Panc1 (cell line): ENCODE measurements at regions not wholly inside any gene's neighbourhood (a gene's known extent, or its start where the extent isn't known, plus 50 kb on each side); places are given as distances from the start of the nearest gene placed in this dataset.

ENCODE experiments used
- ATAC-seq: fragments of 200-7000 bp; cut with Tn5 transposase; 2 replicates; pipeline ENCODE4 v1.9.1; 2020; ENCODE audit warnings: mild to moderate bottlenecking, moderate library complexity
- BruUV-seq: library from RNA; stranded (reverse); fragments of 400-500 nt; replicated peaks from 2 replicates; lab custom pipeline; 2021; lab: Mats Ljungman, UMichigan
- CTCF ChIA-PET: fragments of 300-600 bp; sonication (Branson Sonifier 250); formaldehyde crosslinking; loops from one replicate; lab custom pipeline; 2022; ENCODE audit warnings: antibody characterized with exemption; lab: Charles Lee
- POLR2A ChIA-PET: fragments of 300-600 bp; sonication (Branson Sonifier 250); formaldehyde crosslinking; loops from one replicate; lab custom pipeline; 2022; ENCODE audit warnings: antibody characterized with exemption; lab: Charles Lee
- DNase-seq: peaks from one replicate; pipeline ENCODE4 v3.0.0-alpha.2; 2010; ENCODE audit warnings: low read depth, low spot score
- H3K27ac ChIP-seq: 2 replicates; pipeline ENCODE4 v1.5.1; 2011; ENCODE audit warnings: mild to moderate bottlenecking, low read length, inconsistent platforms
- H3K27me3 ChIP-seq: fragments of 200-500 bp; sonication (Bioruptor generic); 2 replicates; pipeline ENCODE4 v1.6.0; 2014; ENCODE audit warnings: low read length, inconsistent platforms; ENCODE audit not compliant: control insufficient read depth, insufficient read depth
- H3K36me3 ChIP-seq: fragments of 200-500 bp; sonication (Bioruptor generic); 2 replicates; pipeline ENCODE4 v1.5.1; 2014; ENCODE audit warnings: inconsistent platforms, mild to moderate bottlenecking, low read length, moderate library complexity; ENCODE audit not compliant: control insufficient read depth, insufficient read depth
- H3K4me1 ChIP-seq: 2 replicates; pipeline ENCODE4 v1.5.1; 2011; ENCODE audit warnings: inconsistent platforms, mild to moderate bottlenecking, low read length, moderate library complexity; ENCODE audit not compliant: control insufficient read depth, insufficient read depth
- H3K4me3 ChIP-seq, 2 experiments: 2 replicates each; pipeline ENCODE4 v1.5.1; 2011 to 2012; ENCODE audit warnings: low read depth in 2 of 2, low read length in 2 of 2, mild to moderate bottlenecking in 2 of 2, inconsistent platforms in 1 of 2, moderate library complexity in 1 of 2
- H3K9me3 ChIP-seq: fragments of 200-500 bp; sonication (Bioruptor generic); 2 replicates; pipeline ENCODE4 v1.5.1; 2014; ENCODE audit warnings: low read depth, mild to moderate bottlenecking, inconsistent platforms, low read length, moderate library complexity; ENCODE audit not compliant: control insufficient read depth, insufficient read depth
- POLR2AphosphoS5 ChIP-seq: IDR thresholded peaks from 2 replicates; pipeline ENCODE4 v1.6.1; 2012; ENCODE audit warnings: mild to moderate bottlenecking, low read depth, low read length, moderate library complexity
- SIN3A ChIP-seq: IDR thresholded peaks from 2 replicates; pipeline ENCODE4 v1.6.1; 2012; ENCODE audit warnings: low read depth, mild to moderate bottlenecking, low read length, moderate library complexity, borderline replicate concordance; ENCODE audit not compliant: insufficient read depth
- TCF7L2 ChIP-seq: IDR thresholded peaks from 2 replicates; pipeline ENCODE4 v1.6.1; 2011; ENCODE audit warnings: mild to moderate bottlenecking, low read depth, low read length, inconsistent platforms
- in situ Hi-C: cut with HindIII; loops from 2 replicates; pipeline ENCODE4 v1.10.0; 2016; ENCODE audit warnings: low sequenced_read_pairs, low pct_unique_long_range_greater_than_20kb
- intact Hi-C: fragments of 100-400 bp; cut with micrococcal nuclease; formaldehyde crosslinking; loops from one replicate; pipeline ENCODE4 v1.10.0; 2022; ENCODE audit not compliant: unreplicated experiment
- TF ChIP-seq, protein P1 (sequence below), 2 experiments: IDR thresholded peaks; 2 replicates each; pipeline ENCODE4 v1.6.1; 2011 to 2012; ENCODE audit warnings: low read depth in 2 of 2, control low read depth in 1 of 2, low read length in 1 of 2, mild to moderate bottlenecking in 1 of 2, moderate library complexity in 1 of 2; ENCODE audit not compliant: insufficient read depth in 1 of 2
- TF ChIP-seq, protein P2 (sequence below): fragments of 450-650 bp; IDR thresholded peaks from 2 replicates; pipeline ENCODE4 v1.5.1; 2017; ENCODE audit warnings: mild to moderate bottlenecking

DNA sequence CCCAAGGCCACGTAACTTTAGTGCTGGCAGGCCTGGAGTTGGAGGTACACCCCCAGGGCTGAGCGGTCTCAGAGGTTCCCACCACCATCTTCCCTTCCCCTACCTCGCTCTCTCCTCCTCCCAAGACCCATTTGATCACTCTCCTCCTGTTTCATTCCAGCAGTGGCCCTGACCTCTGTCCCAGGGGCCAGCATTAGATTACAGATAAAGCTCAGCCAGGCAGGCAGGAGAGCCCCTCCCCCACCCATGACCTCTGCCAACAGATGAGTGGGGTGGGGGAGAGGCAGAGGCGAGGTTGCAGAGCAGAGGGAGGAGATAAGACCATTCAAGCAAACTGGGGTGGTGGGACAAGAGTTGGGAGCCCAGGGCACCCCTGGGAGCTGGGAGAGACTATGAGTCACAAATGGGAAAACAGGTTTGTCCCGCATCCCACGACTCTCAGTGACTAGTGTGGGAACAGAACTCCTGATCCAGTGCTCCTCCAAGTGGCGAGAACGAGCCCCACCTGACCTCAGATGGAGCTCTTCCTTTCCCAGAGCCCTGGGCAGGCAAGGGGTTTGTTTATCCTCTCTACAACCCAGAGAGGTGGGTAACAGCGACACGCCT lies 367.9 kb downstream of the MN1 start:
- H3K27ac ChIP-seq: no peak overlapping the region
- ChIA-PET POLR2A (no interaction called here), CTCF (no interaction called here)
- no peaks in the 10 kb centered on the region for H3K27me3 ChIP-seq
- H3K4me3 ChIP-seq: no peak overlapping the region
- in situ Hi-C loops (no loop called here), intact Hi-C loops (no loop called here)
- no peak for DNase-seq
- no peak for ATAC-seq
- no peaks in the 10 kb centered on the region for H3K36me3 ChIP-seq
- H3K9me3 ChIP-seq: no peaks in the 10 kb centered on the region
- TF ChIP-seq, protein P1, sequence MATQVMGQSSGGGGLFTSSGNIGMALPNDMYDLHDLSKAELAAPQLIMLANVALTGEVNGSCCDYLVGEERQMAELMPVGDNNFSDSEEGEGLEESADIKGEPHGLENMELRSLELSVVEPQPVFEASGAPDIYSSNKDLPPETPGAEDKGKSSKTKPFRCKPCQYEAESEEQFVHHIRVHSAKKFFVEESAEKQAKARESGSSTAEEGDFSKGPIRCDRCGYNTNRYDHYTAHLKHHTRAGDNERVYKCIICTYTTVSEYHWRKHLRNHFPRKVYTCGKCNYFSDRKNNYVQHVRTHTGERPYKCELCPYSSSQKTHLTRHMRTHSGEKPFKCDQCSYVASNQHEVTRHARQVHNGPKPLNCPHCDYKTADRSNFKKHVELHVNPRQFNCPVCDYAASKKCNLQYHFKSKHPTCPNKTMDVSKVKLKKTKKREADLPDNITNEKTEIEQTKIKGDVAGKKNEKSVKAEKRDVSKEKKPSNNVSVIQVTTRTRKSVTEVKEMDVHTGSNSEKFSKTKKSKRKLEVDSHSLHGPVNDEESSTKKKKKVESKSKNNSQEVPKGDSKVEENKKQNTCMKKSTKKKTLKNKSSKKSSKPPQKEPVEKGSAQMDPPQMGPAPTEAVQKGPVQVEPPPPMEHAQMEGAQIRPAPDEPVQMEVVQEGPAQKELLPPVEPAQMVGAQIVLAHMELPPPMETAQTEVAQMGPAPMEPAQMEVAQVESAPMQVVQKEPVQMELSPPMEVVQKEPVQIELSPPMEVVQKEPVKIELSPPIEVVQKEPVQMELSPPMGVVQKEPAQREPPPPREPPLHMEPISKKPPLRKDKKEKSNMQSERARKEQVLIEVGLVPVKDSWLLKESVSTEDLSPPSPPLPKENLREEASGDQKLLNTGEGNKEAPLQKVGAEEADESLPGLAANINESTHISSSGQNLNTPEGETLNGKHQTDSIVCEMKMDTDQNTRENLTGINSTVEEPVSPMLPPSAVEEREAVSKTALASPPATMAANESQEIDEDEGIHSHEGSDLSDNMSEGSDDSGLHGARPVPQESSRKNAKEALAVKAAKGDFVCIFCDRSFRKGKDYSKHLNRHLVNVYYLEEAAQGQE (IDR thresholded peaks at IDR 0.05; ENCODE audit: insufficient read depth in 1 of 2, low read depth in 2 of 2, low read length in 1 of 2): no peak
- TF ChIP-seq POLR2AphosphoS5 (no peak), TCF7L2 (no peak), SIN3A (no peak)
- TF ChIP-seq, protein P2, sequence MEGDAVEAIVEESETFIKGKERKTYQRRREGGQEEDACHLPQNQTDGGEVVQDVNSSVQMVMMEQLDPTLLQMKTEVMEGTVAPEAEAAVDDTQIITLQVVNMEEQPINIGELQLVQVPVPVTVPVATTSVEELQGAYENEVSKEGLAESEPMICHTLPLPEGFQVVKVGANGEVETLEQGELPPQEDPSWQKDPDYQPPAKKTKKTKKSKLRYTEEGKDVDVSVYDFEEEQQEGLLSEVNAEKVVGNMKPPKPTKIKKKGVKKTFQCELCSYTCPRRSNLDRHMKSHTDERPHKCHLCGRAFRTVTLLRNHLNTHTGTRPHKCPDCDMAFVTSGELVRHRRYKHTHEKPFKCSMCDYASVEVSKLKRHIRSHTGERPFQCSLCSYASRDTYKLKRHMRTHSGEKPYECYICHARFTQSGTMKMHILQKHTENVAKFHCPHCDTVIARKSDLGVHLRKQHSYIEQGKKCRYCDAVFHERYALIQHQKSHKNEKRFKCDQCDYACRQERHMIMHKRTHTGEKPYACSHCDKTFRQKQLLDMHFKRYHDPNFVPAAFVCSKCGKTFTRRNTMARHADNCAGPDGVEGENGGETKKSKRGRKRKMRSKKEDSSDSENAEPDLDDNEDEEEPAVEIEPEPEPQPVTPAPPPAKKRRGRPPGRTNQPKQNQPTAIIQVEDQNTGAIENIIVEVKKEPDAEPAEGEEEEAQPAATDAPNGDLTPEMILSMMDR: no peak
- no TSS peak for BruUV-seq
- H3K4me1 ChIP-seq: no peaks in the 10 kb centered on the region

DNA sequence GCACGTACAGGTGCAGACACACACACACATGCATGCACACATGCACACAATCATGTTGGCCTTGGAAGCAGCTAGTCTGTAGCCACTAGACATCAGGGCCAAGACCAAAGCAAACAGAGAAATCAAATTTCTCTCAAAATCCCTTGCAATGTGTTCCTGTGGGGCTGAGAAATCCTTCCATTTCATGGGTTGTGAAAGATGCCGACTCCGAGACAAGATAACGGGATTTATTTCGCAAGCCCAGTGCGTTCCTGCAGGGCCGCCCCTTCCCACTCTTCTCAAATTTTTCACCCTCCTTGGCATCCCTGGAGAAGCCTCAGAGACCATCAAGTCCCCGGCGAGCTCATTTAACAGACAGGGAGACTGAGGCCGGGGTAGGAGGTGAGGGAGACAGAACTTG lies 366.7 kb downstream of the MN1 start:
- POLR2A ChIA-PET: no interaction called here
- no peaks in the 10 kb centered on the region for H3K9me3 ChIP-seq
- intact Hi-C loops: no loop called here
- BruUV-seq: no TSS peak
- no peak for DNase-seq
- CTCF ChIA-PET: no interaction called here
- H3K27ac ChIP-seq: no peak overlapping the region
- in situ Hi-C loops: no loop called here
- no peaks in the 10 kb centered on the region for H3K4me1 ChIP-seq
- no peaks in the 10 kb centered on the region for H3K36me3 ChIP-seq
- no peak for ATAC-seq
- H3K27me3 ChIP-seq: no peaks in the 10 kb centered on the region
- TF ChIP-seq POLR2AphosphoS5 (no peak), SIN3A (no peak), TCF7L2 (no peak)
- TF ChIP-seq, protein P1 (IDR thresholded peaks at IDR 0.05; ENCODE audit: insufficient read depth in 1 of 2, low read depth in 2 of 2, low read length in 1 of 2): no peak
- TF ChIP-seq, protein P2: no peak
- no peak overlapping the region for H3K4me3 ChIP-seq
